NCI-H2227 (cell line): ENCODE measurements at regions not wholly inside any gene's neighbourhood (a gene's known extent, or its start where the extent isn't known, plus 50 kb on each side); places are given as distances from the start of the nearest gene placed in this dataset.

Experiments used
- DNase-seq: peaks from one replicate; lab custom pipeline; 2025; ENCODE audit not compliant: unreplicated experiment; lab: John Stamatoyannopoulos, UW

DNA sequence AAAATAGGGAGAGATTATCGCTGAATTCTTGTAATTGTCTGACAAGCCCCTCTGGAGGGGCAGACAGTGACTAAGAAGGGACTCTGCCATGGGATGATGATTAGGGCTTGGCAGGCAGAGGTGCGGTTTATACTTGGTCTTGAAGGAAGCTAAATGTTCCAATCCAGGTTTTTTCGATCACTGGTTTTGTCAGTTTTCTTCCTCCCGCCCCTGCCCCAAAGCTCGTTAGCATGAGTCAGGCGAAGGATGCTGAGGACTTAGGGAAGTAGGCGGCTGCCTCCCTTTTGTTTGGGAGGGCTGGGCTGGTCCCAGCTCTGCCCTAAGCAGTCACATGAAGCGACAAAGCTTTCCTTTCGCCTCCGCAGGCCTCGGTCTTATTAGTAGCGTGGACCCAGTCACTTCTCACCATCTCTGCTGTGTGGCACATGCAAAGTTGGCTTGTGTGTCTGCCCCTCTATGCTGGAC lies 314.2 kb downstream of the CDC5L start:
- no peak for DNase-seq

DNA sequence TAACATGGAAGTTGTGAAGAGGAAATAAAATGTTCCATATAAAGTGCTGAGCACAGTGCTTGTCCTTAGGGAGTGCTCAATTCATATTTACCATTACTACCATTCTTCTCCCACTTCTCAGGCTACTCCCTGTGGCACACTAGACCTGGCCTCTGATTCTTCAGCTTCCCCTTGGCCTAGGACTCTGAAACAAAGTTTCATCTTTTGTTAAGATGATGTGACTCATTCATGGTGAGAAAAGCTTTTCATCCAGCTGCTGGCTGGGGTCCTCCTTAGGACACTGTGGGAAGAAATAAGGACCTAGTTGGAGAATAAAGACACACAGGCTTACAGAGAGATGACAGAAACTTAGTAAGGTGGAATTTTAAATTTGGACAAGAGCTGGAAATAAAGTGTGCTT lies 314.8 kb downstream of the CDC5L start:
- no peak for DNase-seq

DNA sequence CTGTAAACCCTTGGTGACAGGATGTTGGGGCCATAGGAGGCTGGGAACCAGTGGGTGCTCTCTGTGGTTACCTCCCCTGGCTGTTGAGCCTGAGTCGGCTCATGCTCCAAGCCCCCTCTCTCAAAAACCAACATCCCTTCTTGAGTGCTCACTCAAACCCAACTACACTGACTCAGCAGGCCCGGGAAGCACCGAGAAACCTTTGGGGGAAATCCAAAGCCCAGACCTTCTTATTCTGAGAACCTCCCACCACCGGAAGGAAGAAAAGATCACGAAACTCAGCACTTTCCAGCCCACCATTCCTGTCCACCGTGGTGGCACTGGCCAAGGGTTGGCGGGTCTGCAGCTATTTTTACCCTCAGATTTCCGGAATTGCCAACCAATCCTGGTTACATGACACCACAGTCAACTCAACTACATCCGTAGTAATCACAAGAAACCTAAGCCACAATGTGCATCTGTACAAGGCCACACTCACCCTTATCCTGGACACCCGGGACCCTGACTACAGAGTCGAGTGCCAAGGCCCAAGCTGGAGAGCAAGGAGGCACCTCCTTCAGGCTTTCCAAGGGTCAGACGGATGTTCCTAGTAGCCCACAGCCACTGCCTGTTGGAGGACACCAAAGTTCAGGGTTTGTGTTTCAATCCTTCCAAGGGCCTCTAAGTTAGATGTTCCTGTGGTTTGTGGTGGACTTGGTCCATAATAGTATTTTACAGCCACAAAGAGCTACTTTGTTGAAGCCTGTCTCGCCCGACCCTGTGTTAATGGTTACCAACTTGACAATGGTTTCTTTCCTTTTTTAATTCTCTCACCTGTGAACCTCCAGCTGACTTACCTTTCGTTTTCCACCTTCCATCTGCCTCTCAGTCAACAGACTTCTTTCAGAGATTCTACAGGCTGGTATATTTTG lies 317.0 kb downstream of the CDC5L start:
- DNase-seq, result no peak

DNA sequence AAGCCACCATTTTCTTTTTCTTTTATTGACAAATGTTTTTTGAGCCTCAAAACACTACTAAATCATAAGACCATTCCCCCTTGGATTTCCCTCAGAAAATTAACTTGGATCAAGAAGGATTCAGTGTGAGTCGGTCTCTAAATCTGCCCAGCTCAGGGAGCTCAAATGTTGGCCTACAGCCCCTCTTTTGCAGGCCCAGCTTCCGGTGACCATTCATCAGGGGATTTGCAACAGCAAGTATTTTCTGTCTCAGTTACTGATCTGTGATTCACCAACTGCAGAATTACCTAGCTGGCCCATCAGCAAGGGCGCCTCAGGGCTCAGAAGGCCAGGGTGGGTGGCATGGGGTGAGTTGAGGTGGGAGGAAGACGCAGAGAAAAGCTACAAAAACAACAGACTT lies 318.1 kb downstream of the CDC5L start:
- no peak for DNase-seq

GRCh38 chr6:44706011-44706410 lies 318.5 kb downstream of the CDC5L start:
- no peak for DNase-seq

DNA sequence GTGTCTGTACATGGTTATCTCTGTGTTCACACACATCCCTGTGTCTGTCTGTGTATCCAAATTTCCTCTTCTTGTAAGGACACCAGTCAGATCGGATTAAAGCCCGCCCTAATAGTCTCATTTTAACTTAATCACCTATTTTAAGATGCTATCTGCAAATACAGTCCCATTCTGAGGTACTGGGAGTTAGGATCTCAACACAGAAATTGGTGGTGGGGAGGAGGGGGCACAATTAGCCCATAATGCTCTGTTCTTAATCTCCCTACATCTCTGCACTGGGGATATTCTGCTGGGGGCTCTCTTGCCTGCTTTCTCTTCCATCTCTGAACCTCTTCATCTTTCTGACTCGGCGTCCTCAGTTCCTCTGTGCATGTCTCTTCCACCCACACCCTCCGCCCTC lies 320.7 kb downstream of the CDC5L start:
- no peak for DNase-seq

DNA sequence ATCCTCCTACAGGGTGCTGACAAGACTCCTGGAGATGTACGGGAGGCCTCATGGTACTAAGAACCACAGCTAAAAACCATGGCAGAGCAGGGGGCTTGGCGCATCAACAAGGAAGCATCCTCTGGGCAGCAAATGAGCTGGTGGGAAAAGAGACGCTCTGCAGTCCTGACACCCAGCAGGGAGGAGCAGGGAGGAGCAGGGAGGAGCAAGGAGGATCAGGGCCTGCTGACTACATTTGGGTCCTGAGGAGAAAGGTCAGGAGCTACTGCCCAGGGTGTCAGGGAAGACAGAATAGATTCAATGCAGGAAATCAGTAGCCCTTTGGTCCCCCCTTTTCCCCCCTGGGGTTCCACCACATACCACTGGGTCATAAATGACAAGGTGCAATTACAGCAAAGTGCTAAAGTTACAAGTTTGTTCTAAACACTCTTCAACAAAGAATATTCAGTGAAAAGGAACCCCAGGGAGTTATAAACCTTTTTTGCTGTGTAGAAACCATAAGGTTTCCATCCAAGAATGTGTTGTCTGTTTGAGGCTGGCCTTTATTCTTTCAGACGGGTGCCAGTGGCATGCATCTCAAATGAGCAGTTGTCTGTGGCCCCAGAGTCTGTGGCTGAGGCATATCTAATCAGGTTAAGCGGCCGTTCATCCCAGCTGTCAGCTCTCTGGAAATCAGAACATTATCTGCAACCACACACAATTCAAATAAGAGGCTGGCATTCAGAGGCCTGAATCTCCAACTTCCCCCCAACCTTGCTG lies 325.0 kb downstream of the CDC5L start:
- no peak for DNase-seq

- no peak for DNase-seq
Measured at GRCh38 chr6:44715188-44715587, 327.7 kb downstream of the CDC5L start.

DNA sequence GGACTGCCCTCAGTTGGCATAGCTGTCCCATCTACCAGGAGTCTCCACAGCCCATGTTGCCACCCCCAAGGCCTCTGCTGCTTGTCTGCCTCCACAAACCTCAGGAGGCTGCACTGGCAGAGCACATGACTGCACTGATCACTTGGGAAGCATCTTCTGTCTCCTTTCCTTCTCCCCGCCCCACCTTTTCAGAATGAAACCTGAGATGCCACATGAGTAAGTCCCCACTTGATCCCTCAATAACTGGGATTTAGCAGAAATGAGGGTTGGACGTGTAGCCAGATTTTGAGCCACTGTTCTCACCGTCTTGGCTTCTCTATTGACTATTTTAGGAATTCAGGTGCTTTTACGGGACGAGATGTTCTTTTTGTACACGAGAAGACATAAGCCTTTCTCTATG lies 328.4 kb downstream of the CDC5L start:
- DNase-seq, result no peak

DNA sequence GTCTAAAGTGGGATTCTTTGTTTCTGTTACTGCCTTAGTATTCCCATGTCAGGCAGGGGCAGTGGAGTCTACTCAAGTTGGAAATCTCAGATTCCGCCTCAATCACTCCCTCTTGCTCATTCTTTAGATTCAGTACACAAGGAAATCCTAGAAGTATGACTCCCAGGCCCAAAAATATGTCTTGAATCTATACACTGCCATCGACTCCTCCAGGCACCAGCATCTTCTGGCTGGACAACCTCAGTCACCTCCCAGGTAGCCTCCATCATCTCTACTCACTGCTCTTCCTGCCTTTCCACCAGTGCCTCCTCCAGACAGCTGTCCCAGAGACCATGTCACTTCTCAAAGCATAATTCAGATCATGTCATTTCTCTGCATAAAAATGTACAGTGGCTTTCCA lies 329.9 kb downstream of the CDC5L start:
- DNase-seq, result no peak

DNA sequence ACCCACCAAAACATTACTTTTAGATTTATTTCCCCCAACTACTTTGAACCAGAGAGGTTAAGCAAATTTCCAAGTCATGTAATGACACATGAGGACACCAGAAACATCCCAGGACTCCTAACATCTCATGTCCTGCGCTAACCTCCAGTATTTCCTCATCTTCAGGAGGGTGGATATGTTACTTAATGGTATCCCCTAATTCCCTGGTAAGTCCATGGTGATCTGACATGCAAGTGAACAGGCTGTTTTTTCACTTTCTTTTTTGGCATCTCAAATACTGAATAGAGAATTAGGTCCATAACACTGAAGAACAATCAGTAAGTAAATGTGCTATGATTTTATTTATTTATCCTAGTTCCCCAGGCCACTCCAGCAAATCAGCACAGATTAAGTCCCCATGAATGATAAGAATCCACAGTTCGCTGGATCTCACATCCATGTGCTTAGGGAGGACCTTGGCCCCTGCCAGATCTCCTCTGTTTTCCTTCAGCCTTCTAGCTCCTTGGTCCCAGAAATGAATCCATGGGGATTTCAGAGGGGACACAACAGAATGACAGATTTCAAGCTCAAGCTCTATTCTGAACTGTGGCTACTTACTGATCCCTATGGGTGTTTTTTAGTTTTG lies 334.6 kb downstream of the CDC5L start:
- DNase-seq, result no peak

DNA sequence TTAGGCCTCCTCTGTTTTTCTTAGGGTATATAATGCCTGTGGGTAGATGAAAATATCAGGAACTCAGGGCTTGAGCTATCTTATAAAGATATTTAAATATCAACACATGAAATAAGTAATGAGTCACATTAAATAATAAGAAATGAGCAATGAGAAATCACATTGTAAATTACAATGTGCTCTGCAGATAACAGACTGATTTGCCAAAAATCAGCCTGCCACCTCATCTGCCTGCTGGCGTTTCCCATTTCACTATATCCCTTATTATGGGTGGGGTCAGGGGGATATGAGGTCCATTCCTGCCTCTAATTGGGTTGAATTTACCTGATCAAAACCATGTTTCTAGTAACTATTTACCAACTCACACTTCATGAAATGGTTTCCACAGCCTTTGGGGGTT lies 335.2 kb downstream of the CDC5L start:
- DNase-seq, result no peak

- DNase-seq, result no peak
Measured at GRCh38 chr6:44723439-44724197, 336.1 kb downstream of the CDC5L start.

- no peak for DNase-seq
Measured at GRCh38 chr6:44725070-44725469, 337.6 kb downstream of the CDC5L start.

GRCh38 chr6:44727651-44728630 lies 340.4 kb downstream of the CDC5L start:
- no peak for DNase-seq

- DNase-seq, result no peak
Measured at GRCh38 chr6:44730771-44731391, 343.4 kb downstream of the CDC5L start.

- DNase-seq, result no peak
Measured at GRCh38 chr6:44731485-44732095, 344.1 kb downstream of the CDC5L start.

DNA sequence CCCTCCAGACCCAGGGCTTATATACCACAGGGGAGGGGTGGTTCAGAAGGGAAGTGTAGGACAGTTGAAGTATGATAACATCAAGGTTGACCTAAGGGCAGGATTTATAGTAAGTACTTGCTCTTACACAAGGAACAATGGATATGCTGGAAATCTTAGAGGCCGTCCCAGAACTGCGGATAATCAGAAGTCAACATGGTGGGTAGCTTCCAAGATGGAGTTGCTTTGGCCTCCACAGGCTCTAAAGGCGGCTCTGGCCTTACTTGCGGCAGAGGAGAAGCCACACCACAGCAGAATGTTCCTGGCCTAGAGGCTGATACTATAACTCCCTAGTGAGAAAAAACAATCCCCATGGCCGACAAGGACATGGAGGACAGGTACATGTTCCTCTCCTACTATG lies 344.7 kb downstream of the CDC5L start:
- no peak for DNase-seq

- DNase-seq, result no peak
Measured at GRCh38 chr6:44733126-44733525, 345.6 kb downstream of the CDC5L start.
